HG02798 (cell line): ENCODE measurements at regions not wholly inside any gene's neighbourhood (a gene's known extent, or its start where the extent isn't known, plus 50 kb on each side); places are given as distances from the start of the nearest gene placed in this dataset.
"Not testable (repeated sequence)": the region's sequence is repeated elsewhere in the genome, so short reads cannot be mapped to it uniquely, and the experiment has no call there.

Experiments
- ATAC-seq: cut with Tn5 transposase; IDR thresholded peaks from one replicate; pipeline ENCODE4 v1.9.1; 2021; ENCODE audit warnings: mild to moderate bottlenecking; ENCODE audit not compliant: unreplicated experiment, poor library complexity

- no peak for ATAC-seq
These were observed 653.4 kb downstream of the TMEM121 start for GRCh38 chr14:106179761-106180160.

GRCh38 chr14:106184771-106185170 lies 658.4 kb downstream of the TMEM121 start:
- not testable (repeated sequence) for ATAC-seq

GRCh38 chr14:106185174-106185836 lies 658.9 kb downstream of the TMEM121 start:
- not testable (repeated sequence) for ATAC-seq

- ATAC-seq = no peak
These were observed 659.5 kb downstream of the TMEM121 start for GRCh38 chr14:106185837-106186233.

- ATAC-seq = no peak
These were observed 660.8 kb downstream of the TMEM121 start for GRCh38 chr14:106187216-106187615.

GRCh38 chr14:106192701-106193100 lies 666.3 kb downstream of the TMEM121 start:
- not testable (repeated sequence) for ATAC-seq

GRCh38 chr14:106196459-106196858 lies 670.1 kb downstream of the TMEM121 start:
- not testable (repeated sequence) for ATAC-seq

GRCh38 chr14:106197264-106197663 lies 670.9 kb downstream of the TMEM121 start:
- not testable (repeated sequence) for ATAC-seq

- ATAC-seq = no peak
These were observed 672.7 kb downstream of the TMEM121 start for GRCh38 chr14:106199097-106199496.

- ATAC-seq = no peak
These were observed 674.3 kb downstream of the TMEM121 start for GRCh38 chr14:106200541-106201315.

GRCh38 chr14:106201376-106201775 lies 675.0 kb downstream of the TMEM121 start:
- no peak for ATAC-seq

GRCh38 chr14:106203438-106203837 lies 677.1 kb downstream of the TMEM121 start:
- no peak for ATAC-seq

- ATAC-seq = no peak
These were observed 677.7 kb downstream of the TMEM121 start for GRCh38 chr14:106204063-106204462.

- ATAC-seq = no peak
These were observed 680.9 kb downstream of the TMEM121 start for GRCh38 chr14:106207316-106207715.

GRCh38 chr14:106208794-106209193 lies 682.4 kb downstream of the TMEM121 start:
- ATAC-seq = no peak

- ATAC-seq = no peak
These were observed 683.4 kb downstream of the TMEM121 start for GRCh38 chr14:106209755-106210154.

- ATAC-seq = no peak
These were observed 684.3 kb downstream of the TMEM121 start for GRCh38 chr14:106210650-106211049.

- ATAC-seq = no peak
These were observed 685.0 kb downstream of the TMEM121 start for GRCh38 chr14:106211334-106211900.

GRCh38 chr14:106215229-106215628 lies 688.8 kb downstream of the TMEM121 start:
- ATAC-seq = no peak

- no peak for ATAC-seq
These were observed 690.3 kb downstream of the TMEM121 start for GRCh38 chr14:106216679-106217078.

GRCh38 chr14:106218174-106218573 lies 691.8 kb downstream of the TMEM121 start:
- ATAC-seq = no peak
